HG02840 (cell line): ENCODE measurements at regions not wholly inside any gene's neighbourhood (a gene's known extent, or its start where the extent isn't known, plus 50 kb on each side); places are given as distances from the start of the nearest gene placed in this dataset.

ENCODE experiments used
- ATAC-seq: cut with Tn5 transposase; IDR thresholded peaks from one replicate; pipeline ENCODE4 v1.9.1; 2021; ENCODE audit warnings: mild to moderate bottlenecking, moderate library complexity, moderate number of reproducible peaks; ENCODE audit not compliant: unreplicated experiment, low FRiP score

- ATAC-seq, result peak; percentile 88
These were observed 223.4 kb downstream of the BCOR start for GRCh38 chrX:39874202-39874816.

GRCh38 chrX:39875834-39876628 lies 221.7 kb downstream of the BCOR start:
- ATAC-seq, result no peak

- no peak for ATAC-seq
These were observed 219.9 kb downstream of the BCOR start for GRCh38 chrX:39877905-39878304.

GRCh38 chrX:39883666-39884065 lies 214.1 kb downstream of the BCOR start:
- no peak for ATAC-seq

GRCh38 chrX:39886282-39886681 lies 211.5 kb downstream of the BCOR start:
- ATAC-seq, result no peak

- ATAC-seq, result no peak
These were observed 209.0 kb downstream of the BCOR start for GRCh38 chrX:39888730-39889129.

GRCh38 chrX:39889704-39890103 lies 208.1 kb downstream of the BCOR start:
- ATAC-seq, result no peak

GRCh38 chrX:39890807-39891206 lies 207.0 kb downstream of the BCOR start:
- no peak for ATAC-seq

- ATAC-seq, result no peak
These were observed 206.0 kb downstream of the BCOR start for GRCh38 chrX:39891781-39892180.

GRCh38 chrX:39893417-39894338 lies 204.1 kb downstream of the BCOR start:
- no peak for ATAC-seq

GRCh38 chrX:39894683-39895082 lies 203.1 kb downstream of the BCOR start:
- ATAC-seq, result no peak

- ATAC-seq, result no peak
These were observed 202.3 kb downstream of the BCOR start for GRCh38 chrX:39895218-39896110.

GRCh38 chrX:39896951-39897740 lies 200.6 kb downstream of the BCOR start:
- no peak for ATAC-seq

- no peak for ATAC-seq
These were observed 200.0 kb downstream of the BCOR start for GRCh38 chrX:39897741-39898097.

- no peak for ATAC-seq
These were observed 199.6 kb downstream of the BCOR start for GRCh38 chrX:39898147-39898546.

GRCh38 chrX:39899059-39899458 lies 198.7 kb downstream of the BCOR start:
- no peak for ATAC-seq

GRCh38 chrX:39899856-39900776 lies 197.6 kb downstream of the BCOR start:
- no peak for ATAC-seq

GRCh38 chrX:39900777-39901170 lies 197.0 kb downstream of the BCOR start:
- ATAC-seq, result no peak
